Ectodermal cell (in vitro differentiated cells): ENCODE measurements at regions not wholly inside any gene's neighbourhood (a gene's known extent, or its start where the extent isn't known, plus 50 kb on each side); places are given as distances from the start of the nearest gene placed in this dataset.
"Not testable (repeated sequence)": the region's sequence is repeated elsewhere in the genome, so short reads cannot be mapped to it uniquely, and the experiment has no call there.

ENCODE experiments used
- H3K27ac ChIP-seq: 2 replicates; pipeline ENCODE4 v1.7.0; 2013; ENCODE audit warnings: mild to moderate bottlenecking, low read depth, low read length; ENCODE audit not compliant: insufficient read depth, poor library complexity, severe bottlenecking
- H3K27me3 ChIP-seq: 2 replicates; pipeline ENCODE4 v1.7.0; 2013; ENCODE audit warnings: mild to moderate bottlenecking, low read length; ENCODE audit not compliant: insufficient read depth, control insufficient read depth, poor library complexity, severe bottlenecking
- H3K36me3 ChIP-seq: one replicate; pipeline ENCODE4 v1.7.0; 2013; ENCODE audit warnings: low read length; ENCODE audit not compliant: control insufficient read depth, insufficient read depth
- H3K4me1 ChIP-seq: one replicate; pipeline ENCODE4 v1.7.0; 2013; ENCODE audit warnings: low read length; ENCODE audit not compliant: control insufficient read depth, insufficient read depth
- H3K4me3 ChIP-seq: 2 replicates; pipeline ENCODE4 v1.7.0; 2013; ENCODE audit warnings: low read depth, low read length, control low read depth; ENCODE audit not compliant: insufficient read depth
- H3K9me3 ChIP-seq: 2 replicates; pipeline ENCODE4 v1.7.0; 2013; ENCODE audit warnings: mild to moderate bottlenecking, low read length, moderate library complexity; ENCODE audit not compliant: control insufficient read depth
- WGBS, 2 experiments: methylation state at CpG; one replicate each; pipeline ENCODE4 v1.1.7; 2013; ENCODE audit warnings: missing lambda C conversion rate in 2 of 2; 5-methylcytosine and 5-hydroxymethylcytosine counted together

GRCh38 chr15:93333126-93333525 is 244.1 kb upstream of the RGMA start:
- H3K4me3 ChIP-seq, H3K36me3 ChIP-seq, H3K9me3 ChIP-seq, H3K27me3 ChIP-seq, H3K27ac ChIP-seq: not testable (repeated sequence)
- 26% methylated on average over 13 to 14 of the region's 16 CpGs for WGBS, 2 experiments
- H3K4me1 ChIP-seq, result peaks cover 26% of the 10 kb centered on the region

GRCh38 chr15:93332168-93332553 is 243.2 kb upstream of the RGMA start:
- H3K4me1 ChIP-seq, result peaks cover 26% of the 10 kb centered on the region
- no peak overlapping the region for H3K4me3 ChIP-seq
- H3K27ac ChIP-seq, result peak overlapping the region; percentile 20
- whole genome bisulfite sequencing, 2 experiments, result 6 to 10% methylated on average over 3 to 4 of the region's 4 CpGs
- H3K9me3 ChIP-seq, result no peaks in the 10 kb centered on the region
- no peaks in the 10 kb centered on the region for H3K27me3 ChIP-seq
- peaks cover 6% of the 10 kb centered on the region for H3K36me3 ChIP-seq

- Histone ChIP-seq H3K9me3 (no peaks in the 10 kb centered on the region), H3K4me3 (no peak overlapping the region), H3K27me3 (no peaks in the 10 kb centered on the region), H3K36me3 (peaks cover 6% of the 10 kb centered on the region), H3K27ac (peak overlapping the region; percentile 32), H3K4me1 (peaks cover 26% of the 10 kb centered on the region)
- 12 to 16% methylated on average over 8 to 9 of the region's 9 CpGs for WGBS, 2 experiments
Measured at GRCh38 chr15:93331545-93332167, 242.6 kb upstream of the RGMA start.

GRCh38 chr15:93330912-93331544 is 242.0 kb upstream of the RGMA start:
- Histone ChIP-seq H3K27me3 (no peaks in the 10 kb centered on the region), H3K36me3 (peaks cover 6% of the 10 kb centered on the region), H3K4me3 (no peak overlapping the region), H3K4me1 (peaks cover 26% of the 10 kb centered on the region), H3K27ac (no peak overlapping the region), H3K9me3 (no peaks in the 10 kb centered on the region)
- WGBS, 2 experiments, result 80 to 81% methylated on average over 6 of the region's 6 CpGs

- H3K27me3 ChIP-seq, result no peaks in the 10 kb centered on the region
- H3K27ac ChIP-seq, result no peak overlapping the region
- H3K4me3 ChIP-seq, result no peak overlapping the region
- peaks cover 17% of the 10 kb centered on the region for H3K4me1 ChIP-seq
- H3K9me3 ChIP-seq, result no peaks in the 10 kb centered on the region
- peaks cover 6% of the 10 kb centered on the region for H3K36me3 ChIP-seq
- WGBS, 2 experiments, result 62 to 66% methylated on average over 2 of the region's 2 CpGs
Measured at GRCh38 chr15:93327364-93327763, 238.4 kb upstream of the RGMA start.

- WGBS, 2 experiments, result 96 to 97% methylated on average over 4 of the region's 5 CpGs
Measured at GRCh38 chr15:93324186-93324975, 235.4 kb upstream of the RGMA start.

GRCh38 chr15:93321881-93322282 is 232.9 kb upstream of the RGMA start:
- Histone ChIP-seq H3K4me1 (no peaks in the 10 kb centered on the region), H3K27me3 (no peaks in the 10 kb centered on the region), H3K36me3 (no peaks in the 10 kb centered on the region), H3K27ac (no peak overlapping the region), H3K4me3 (no peak overlapping the region), H3K9me3 (no peaks in the 10 kb centered on the region)
- WGBS, 2 experiments, result 89 to 90% methylated on average over 9 of the region's 9 CpGs

More at GRCh38 chr15:93324186-93324975, 235.4 kb upstream of the RGMA start:
- Histone ChIP-seq H3K9me3 (no peaks in the 10 kb centered on the region), H3K4me1 (no peaks in the 10 kb centered on the region), H3K4me3 (no peak overlapping the region), H3K27ac (no peak overlapping the region), H3K27me3 (no peaks in the 10 kb centered on the region), H3K36me3 (no peaks in the 10 kb centered on the region)

- no peak overlapping the region for H3K4me3 ChIP-seq
- H3K27me3 ChIP-seq, result no peaks in the 10 kb centered on the region
- 89 to 94% methylated on average over 15 to 19 of the region's 19 CpGs for WGBS, 2 experiments
- peaks cover 9% of the 10 kb centered on the region for H3K4me1 ChIP-seq
- H3K36me3 ChIP-seq, result no peaks in the 10 kb centered on the region
- H3K27ac ChIP-seq, result no peak overlapping the region
- no peaks in the 10 kb centered on the region for H3K9me3 ChIP-seq
Measured at GRCh38 chr15:93319121-93319814, 230.3 kb upstream of the RGMA start.

- 89 to 93% methylated on average over 3 to 4 of the region's 4 CpGs for WGBS, 2 experiments
- no peaks in the 10 kb centered on the region for H3K36me3 ChIP-seq
- no peaks in the 10 kb centered on the region for H3K9me3 ChIP-seq
- no peak overlapping the region for H3K4me3 ChIP-seq
- peaks cover 21% of the 10 kb centered on the region for H3K4me1 ChIP-seq
- no peak overlapping the region for H3K27ac ChIP-seq
- H3K27me3 ChIP-seq, result no peaks in the 10 kb centered on the region
Measured at GRCh38 chr15:93317772-93318171, 228.8 kb upstream of the RGMA start.

- Histone ChIP-seq H3K27ac (no peak overlapping the region), H3K27me3 (no peaks in the 10 kb centered on the region), H3K4me1 (peaks cover 36% of the 10 kb centered on the region), H3K36me3 (no peaks in the 10 kb centered on the region), H3K4me3 (no peak overlapping the region), H3K9me3 (no peaks in the 10 kb centered on the region)
- WGBS, 2 experiments, result 84 to 88% methylated on average over 5 of the region's 5 CpGs
Measured at GRCh38 chr15:93314245-93314644, 225.2 kb upstream of the RGMA start.
